ENCODE measurements at regions not wholly inside any gene's neighbourhood (a gene's known extent, or its start where the extent isn't known, plus 50 kb on each side); places are given as distances from the start of the nearest gene placed in this dataset.
"Not testable (repeated sequence)": the region's sequence is repeated elsewhere in the genome, so short reads cannot be mapped to it uniquely, and the experiment has no call there.

- no peak for TF ChIP-seq EZH2 (IDR thresholded peaks at IDR 0.05)
- no peak for TF ChIP-seq POLR2AphosphoS5 (IDR thresholded peaks at IDR 0.05; ENCODE audit: borderline replicate concordance, low read depth, low read length)
- TF ChIP-seq FOXP2 (optimal IDR thresholded peaks at IDR 0.05; ENCODE audit: control extremely low read depth, extremely low read length, insufficient read depth) = no peak
- Histone ChIP-seq H3K9ac (ENCODE audit: insufficient read length) (no peak overlapping the region), H3K9me3 (ENCODE audit: low read depth, low read length) (no peaks in the 10 kb centered on the region), H3K4me3 (no peak overlapping the region), H3K27ac (no peak overlapping the region), H3K36me3 (ENCODE audit: insufficient read depth, low read length) (no peaks in the 10 kb centered on the region)
- no peak for DNase-seq (ENCODE audit: low read depth, low spot score)
Measured at GRCh38 chr10:125232841-125233240, 72.5 kb upstream of the CTBP2 start.

- DNase-seq (ENCODE audit: low read depth, low spot score) = no peak
- Histone ChIP-seq H3K36me3 (ENCODE audit: insufficient read depth, low read length) (no peaks in the 10 kb centered on the region), H3K9me3 (ENCODE audit: low read depth, low read length) (no peaks in the 10 kb centered on the region), H3K4me3 (no peak overlapping the region), H3K27ac (no peak overlapping the region), H3K9ac (ENCODE audit: insufficient read length) (no peak overlapping the region)
- TF ChIP-seq FOXP2 (optimal IDR thresholded peaks at IDR 0.05; ENCODE audit: control extremely low read depth, extremely low read length, insufficient read depth) (no peak), POLR2AphosphoS5 (IDR thresholded peaks at IDR 0.05; ENCODE audit: borderline replicate concordance, low read depth, low read length) (no peak), EZH2 (IDR thresholded peaks at IDR 0.05) (no peak)
Measured at GRCh38 chr10:125231813-125232475, 71.6 kb upstream of the CTBP2 start.

GRCh38 chr10:125231116-125231812 lies 70.9 kb upstream of the CTBP2 start:
- no peaks in the 10 kb centered on the region for H3K9me3 ChIP-seq (ENCODE audit: low read depth, low read length)
- no peak for DNase-seq (ENCODE audit: low read depth, low spot score)
- H3K27ac ChIP-seq = no peak overlapping the region
- no peaks in the 10 kb centered on the region for H3K36me3 ChIP-seq (ENCODE audit: insufficient read depth, low read length)
- no peak for TF ChIP-seq FOXP2 (optimal IDR thresholded peaks at IDR 0.05; ENCODE audit: control extremely low read depth, extremely low read length, insufficient read depth)
- no peak for TF ChIP-seq EZH2 (IDR thresholded peaks at IDR 0.05)
- no peak for TF ChIP-seq POLR2AphosphoS5 (IDR thresholded peaks at IDR 0.05; ENCODE audit: borderline replicate concordance, low read depth, low read length)
- H3K9ac ChIP-seq (ENCODE audit: insufficient read length) = no peak overlapping the region
- no peak overlapping the region for H3K4me3 ChIP-seq

- Histone ChIP-seq H3K36me3 (ENCODE audit: insufficient read depth, low read length) (no peaks in the 10 kb centered on the region), H3K27ac (no peak overlapping the region), H3K9me3 (ENCODE audit: low read depth, low read length) (no peaks in the 10 kb centered on the region), H3K4me3 (no peak overlapping the region), H3K9ac (ENCODE audit: insufficient read length) (no peak overlapping the region)
- TF ChIP-seq POLR2AphosphoS5 (IDR thresholded peaks at IDR 0.05; ENCODE audit: borderline replicate concordance, low read depth, low read length) = no peak
- no peak for TF ChIP-seq EZH2 (IDR thresholded peaks at IDR 0.05)
- no peak for TF ChIP-seq FOXP2 (optimal IDR thresholded peaks at IDR 0.05; ENCODE audit: control extremely low read depth, extremely low read length, insufficient read depth)
- DNase-seq (ENCODE audit: low read depth, low spot score) = no peak
Measured at GRCh38 chr10:125230251-125230650, 69.9 kb upstream of the CTBP2 start.

- not testable (repeated sequence) for H3K9me3 ChIP-seq (ENCODE audit: low read depth, low read length); DNase-seq (ENCODE audit: low read depth, low spot score)
Measured at GRCh38 chr10:125228245-125228940, 68.0 kb upstream of the CTBP2 start.

GRCh38 chr10:125227546-125227945 lies 67.2 kb upstream of the CTBP2 start:
- DNase-seq (ENCODE audit: low read depth, low spot score) = no peak
- Histone ChIP-seq H3K27ac (no peak overlapping the region), H3K36me3 (ENCODE audit: insufficient read depth, low read length) (no peaks in the 10 kb centered on the region), H3K4me3 (no peak overlapping the region), H3K9me3 (ENCODE audit: low read depth, low read length) (no peaks in the 10 kb centered on the region), H3K9ac (ENCODE audit: insufficient read length) (no peak overlapping the region)
- no peak for TF ChIP-seq EZH2 (IDR thresholded peaks at IDR 0.05)
- no peak for TF ChIP-seq FOXP2 (optimal IDR thresholded peaks at IDR 0.05; ENCODE audit: control extremely low read depth, extremely low read length, insufficient read depth)
- TF ChIP-seq POLR2AphosphoS5 (IDR thresholded peaks at IDR 0.05; ENCODE audit: borderline replicate concordance, low read depth, low read length) = no peak

More at GRCh38 chr10:125228245-125228940, 68.0 kb upstream of the CTBP2 start:
- not testable (repeated sequence) for H3K27ac ChIP-seq; H3K4me3 ChIP-seq; H3K9ac ChIP-seq (ENCODE audit: insufficient read length); H3K36me3 ChIP-seq (ENCODE audit: insufficient read depth, low read length)

- no peak for DNase-seq (ENCODE audit: low read depth, low spot score)
- Histone ChIP-seq H3K4me3 (no peak overlapping the region), H3K27ac (no peak overlapping the region), H3K9me3 (ENCODE audit: low read depth, low read length) (no peaks in the 10 kb centered on the region), H3K36me3 (ENCODE audit: insufficient read depth, low read length) (no peaks in the 10 kb centered on the region), H3K9ac (ENCODE audit: insufficient read length) (no peak overlapping the region)
- TF ChIP-seq POLR2AphosphoS5 (IDR thresholded peaks at IDR 0.05; ENCODE audit: borderline replicate concordance, low read depth, low read length) (no peak), EZH2 (IDR thresholded peaks at IDR 0.05) (no peak), FOXP2 (optimal IDR thresholded peaks at IDR 0.05; ENCODE audit: control extremely low read depth, extremely low read length, insufficient read depth) (no peak)
Measured at GRCh38 chr10:125226823-125227222, 66.5 kb upstream of the CTBP2 start.

- TF ChIP-seq EZH2 (IDR thresholded peaks at IDR 0.05) (no peak), POLR2AphosphoS5 (IDR thresholded peaks at IDR 0.05; ENCODE audit: borderline replicate concordance, low read depth, low read length) (no peak), FOXP2 (optimal IDR thresholded peaks at IDR 0.05; ENCODE audit: control extremely low read depth, extremely low read length, insufficient read depth) (no peak)
- H3K36me3 ChIP-seq (ENCODE audit: insufficient read depth, low read length) = no peaks in the 10 kb centered on the region
- DNase-seq (ENCODE audit: low read depth, low spot score) = no peak
- no peak overlapping the region for H3K9ac ChIP-seq (ENCODE audit: insufficient read length)
- no peak overlapping the region for H3K27ac ChIP-seq
- no peaks in the 10 kb centered on the region for H3K9me3 ChIP-seq (ENCODE audit: low read depth, low read length)
- no peak overlapping the region for H3K4me3 ChIP-seq
Measured at GRCh38 chr10:125226005-125226404, 65.6 kb upstream of the CTBP2 start.

Data from SK-N-MC (cell line).